ENCODE measurements at regions not wholly inside any gene's neighbourhood (a gene's known extent, or its start where the extent isn't known, plus 50 kb on each side); places are given as distances from the start of the nearest gene placed in this dataset.
"Not testable (repeated sequence)": the region's sequence is repeated elsewhere in the genome, so short reads cannot be mapped to it uniquely, and the experiment has no call there.

DNA sequence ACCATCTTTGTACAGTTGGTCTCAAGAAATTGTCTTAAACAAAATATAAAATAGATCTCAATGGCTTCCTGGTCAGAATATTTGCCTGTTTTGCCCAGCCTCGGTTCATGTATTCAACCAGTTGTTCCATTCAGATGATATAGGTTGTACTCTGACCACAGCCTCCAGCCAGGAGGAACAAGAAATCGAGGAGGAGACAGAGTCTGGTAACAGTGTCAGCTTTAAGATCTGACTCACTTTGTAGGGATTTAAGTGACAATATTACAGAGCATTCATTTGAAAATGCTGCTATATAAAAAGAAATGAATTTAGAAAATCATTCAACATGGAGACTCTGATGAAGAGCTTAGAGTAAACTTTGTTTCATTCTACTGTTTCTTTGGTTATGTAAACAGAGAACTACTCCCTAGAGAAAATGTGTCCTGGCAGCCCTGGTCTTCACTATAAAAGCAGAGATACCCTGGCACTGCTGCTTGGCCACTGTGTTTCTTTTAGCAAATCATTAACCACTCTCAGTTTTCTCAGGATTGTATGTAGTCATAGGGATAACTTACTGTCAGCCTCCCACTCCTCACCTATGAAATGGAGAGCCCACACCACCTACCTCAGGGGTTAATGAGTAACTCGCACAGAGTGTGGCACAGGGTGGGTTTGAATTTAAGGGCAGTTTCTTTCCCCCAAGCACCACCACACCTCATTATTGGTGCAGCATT, 53.5 kb downstream of the PAGE2 start:
- DNase-seq: no peak

DNA sequence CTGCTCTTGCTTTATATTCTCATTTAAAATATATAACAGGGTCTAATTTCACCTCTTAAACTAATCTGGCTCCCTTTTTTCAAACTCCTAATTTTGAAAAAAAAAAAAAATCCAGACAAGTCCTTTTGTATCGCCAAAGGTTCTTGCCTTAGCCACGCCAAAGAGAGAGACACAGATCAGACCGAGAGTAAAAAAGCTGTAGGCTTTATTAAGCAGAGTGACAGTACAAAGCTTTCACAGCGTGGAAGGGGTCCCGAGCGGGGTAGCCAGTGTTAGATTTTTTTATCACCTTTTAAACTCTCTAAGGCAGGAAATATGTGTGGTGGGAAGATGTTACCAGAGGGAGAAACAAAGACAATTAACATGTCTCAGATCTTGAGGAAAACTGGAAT, 54.1 kb downstream of the PAGE2 start:
- DNase-seq: no peak

DNA sequence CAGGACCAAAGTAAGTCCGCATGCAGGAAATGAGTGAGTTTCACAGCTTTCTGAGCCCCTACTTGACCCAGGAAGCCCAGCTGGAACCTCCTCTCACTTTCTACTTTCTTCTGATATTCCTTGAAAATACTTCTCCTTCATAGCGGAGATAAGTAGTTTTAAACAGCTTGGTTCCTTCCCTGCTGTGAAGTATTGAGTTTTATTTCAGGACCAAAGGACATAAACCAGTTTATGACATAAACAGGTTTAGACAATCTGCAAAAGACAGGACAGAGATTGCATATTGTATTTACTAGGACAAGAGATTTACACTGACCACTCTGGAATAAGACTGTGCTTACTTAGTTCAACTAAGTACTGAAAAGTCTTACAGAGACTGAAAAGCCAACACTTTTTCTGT, 54.8 kb downstream of the PAGE2 start:
- no peak for DNase-seq

DNA sequence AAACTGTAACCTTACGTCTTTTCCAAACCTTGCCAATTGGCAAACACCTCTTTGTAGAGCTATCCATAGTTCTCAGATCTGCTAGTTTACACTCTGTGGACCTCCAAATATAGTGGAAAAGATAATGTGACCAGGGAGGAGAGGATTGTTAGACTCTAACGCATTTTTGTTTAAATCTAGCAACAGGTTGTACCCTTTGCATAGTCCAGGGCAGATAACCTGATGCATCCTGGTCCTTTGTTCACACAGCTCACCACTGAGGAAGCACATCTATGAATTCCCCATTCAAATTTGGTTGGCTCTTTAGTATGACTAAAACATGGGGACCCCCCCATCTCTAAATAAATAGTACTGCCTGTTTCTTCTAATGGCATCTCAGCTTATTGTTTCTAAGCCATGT, 55.9 kb downstream of the PAGE2 start:
- no peak for DNase-seq

DNA sequence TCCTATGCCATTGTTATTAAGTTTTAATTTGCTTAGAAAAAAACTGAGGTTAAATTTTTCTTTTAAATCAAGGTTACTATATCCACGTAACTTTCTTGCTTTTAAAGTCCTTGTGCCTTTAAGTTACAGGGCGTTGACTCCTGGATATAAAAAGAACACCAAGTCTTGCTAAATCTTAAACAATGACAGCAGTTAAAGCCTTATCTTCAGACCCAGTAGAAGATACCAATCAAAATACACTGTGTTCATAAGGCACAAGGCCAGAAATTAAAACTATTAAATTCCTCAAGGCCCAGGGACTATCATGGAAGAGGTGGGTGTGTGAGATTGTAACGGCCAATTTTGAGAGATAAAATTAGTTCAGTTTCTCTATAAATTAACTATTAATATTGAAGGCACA, 60.4 kb downstream of the PAGE2 start:
- no peak for DNase-seq

DNA sequence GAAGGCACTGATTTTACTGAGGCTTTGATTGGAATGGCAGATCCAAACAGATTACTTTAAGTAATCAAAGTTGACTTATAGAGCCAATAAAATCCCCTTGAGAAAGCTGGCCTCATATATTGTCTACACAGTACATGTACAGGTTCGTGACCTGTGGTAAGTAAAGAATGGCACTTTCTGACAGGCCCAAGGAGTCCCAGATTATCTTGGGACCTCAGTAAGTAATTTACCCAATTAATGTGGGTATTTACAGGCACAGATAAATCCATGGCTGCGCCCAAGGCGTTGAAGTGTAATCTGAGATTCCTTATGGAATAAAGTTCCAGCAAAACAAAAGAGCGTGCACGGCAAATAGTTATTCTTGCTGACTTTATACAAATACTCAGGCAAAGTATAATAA, 62.4 kb downstream of the PAGE2 start:
- no peak for DNase-seq

DNA sequence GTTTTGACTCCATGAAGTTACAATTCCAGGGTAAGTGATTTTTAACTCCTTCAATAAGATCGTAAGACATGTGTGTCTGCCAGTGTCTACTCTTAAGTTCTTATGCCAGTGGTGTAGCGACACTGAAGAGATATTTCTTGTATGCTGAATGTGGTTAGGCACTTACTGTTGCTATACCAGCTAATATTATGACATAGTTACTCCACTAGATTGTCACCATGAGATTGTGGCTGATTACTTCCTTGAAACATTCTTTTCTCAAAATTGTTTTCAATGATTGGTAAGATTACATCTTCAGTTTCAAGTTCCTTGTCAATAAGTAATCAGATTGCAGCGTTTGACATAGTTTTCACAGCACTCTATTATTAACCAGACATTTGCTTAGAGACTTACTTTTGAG, 60.6 kb upstream of the PAGE5 start:
- no peak for DNase-seq

DNA sequence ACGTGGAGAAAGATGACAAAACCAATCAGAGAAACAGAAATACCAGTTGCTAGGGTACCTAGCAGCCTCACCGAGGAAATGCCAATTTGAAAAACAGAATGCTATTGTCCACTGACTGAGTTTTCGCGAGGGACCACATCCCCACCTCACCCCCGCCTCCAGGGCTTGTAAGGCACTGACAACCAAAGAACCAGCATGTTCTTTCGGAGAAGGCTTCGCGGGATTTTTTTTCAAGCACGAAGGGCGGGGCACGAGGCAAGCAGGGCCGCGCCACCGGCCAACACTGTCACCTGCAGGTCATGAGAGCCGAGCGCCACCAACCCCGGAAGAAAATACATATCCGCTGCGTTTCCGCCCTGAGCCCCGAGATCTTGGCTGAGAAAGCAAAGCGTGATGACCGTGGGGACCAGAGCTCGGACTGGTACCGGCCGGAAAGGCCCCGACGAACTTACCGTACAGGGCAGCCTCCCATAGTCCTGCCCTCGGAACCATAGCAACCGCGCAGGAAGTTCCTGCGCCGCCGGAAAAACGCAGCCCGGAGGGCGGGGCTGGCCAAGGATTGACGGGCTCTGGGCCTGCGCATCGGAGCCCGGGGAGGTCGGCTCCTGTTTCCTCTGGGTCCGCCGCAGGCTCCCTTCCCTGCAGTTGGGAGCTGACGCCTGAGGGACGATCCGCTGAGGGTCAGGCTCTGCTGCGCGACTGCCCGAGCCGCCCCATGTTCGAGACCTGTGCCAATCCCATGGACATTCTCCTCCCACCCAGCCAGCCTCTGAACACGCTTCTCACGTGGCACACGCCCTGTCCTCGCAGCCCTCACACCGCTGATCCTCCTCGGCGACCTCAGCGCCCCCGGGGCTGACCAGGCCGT, 59.2 kb upstream of the PAGE5 start:
- peak; percentile 84 for DNase-seq

DNA sequence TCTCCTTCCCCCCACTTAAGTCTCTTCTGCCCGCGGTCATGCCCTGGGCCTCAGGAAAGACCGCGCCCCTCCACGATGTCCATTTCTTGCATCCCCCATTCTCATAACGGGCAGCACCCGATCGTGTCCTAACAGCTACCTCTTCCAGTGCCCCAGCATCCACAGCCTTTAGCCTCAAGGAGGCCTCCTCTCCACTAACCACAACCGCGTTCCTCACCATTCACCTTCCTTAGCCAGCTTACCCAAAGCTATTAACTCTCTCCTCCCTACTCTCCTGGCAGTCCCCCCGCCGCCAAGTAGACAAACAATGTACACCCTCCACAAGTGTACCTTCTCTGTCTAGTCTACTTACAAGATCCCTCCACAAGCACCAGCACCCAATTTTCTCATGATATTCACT, 58.6 kb upstream of the PAGE5 start:
- DNase-seq: no peak

DNA sequence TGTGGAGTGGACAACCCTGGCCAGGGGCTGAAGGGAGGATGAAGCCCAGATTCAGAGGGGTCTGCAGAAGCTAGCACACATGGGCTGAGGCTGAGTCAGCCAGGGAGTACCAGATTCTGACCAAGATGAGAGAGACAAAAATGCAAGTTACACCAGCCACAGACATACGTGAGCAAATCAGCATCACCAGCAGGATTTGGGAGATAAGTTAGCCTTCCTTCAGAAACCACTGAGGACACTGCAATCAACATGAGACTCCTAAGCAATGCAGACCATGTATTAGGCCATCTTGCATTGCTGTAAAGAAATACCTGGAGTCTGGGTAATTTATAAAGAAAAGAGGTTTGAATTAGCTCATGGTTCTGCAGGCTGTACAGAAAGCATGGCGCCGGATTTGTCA, 57.0 kb upstream of the PAGE5 start:
- no peak for DNase-seq

DNA sequence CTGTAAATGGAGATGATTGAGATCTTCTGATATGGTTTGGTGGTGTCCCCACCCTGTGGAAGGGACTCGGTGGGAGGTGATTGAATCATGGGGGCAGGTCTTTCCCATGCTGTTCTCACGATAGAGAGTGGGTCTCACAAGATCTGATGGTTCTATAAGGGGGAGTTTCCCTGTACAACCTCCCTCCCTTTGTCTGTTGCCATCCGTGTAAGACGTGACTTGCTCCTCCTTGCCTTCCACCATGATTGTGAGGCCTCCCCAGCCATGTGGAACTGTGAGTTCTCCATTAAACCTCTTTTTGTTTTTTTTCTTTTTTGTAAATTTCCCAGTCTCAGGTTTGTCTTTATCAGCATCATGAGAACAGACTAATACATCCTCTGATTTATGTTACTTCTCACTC, 55.1 kb upstream of the PAGE5 start:
- not testable (repeated sequence) for DNase-seq

DNA sequence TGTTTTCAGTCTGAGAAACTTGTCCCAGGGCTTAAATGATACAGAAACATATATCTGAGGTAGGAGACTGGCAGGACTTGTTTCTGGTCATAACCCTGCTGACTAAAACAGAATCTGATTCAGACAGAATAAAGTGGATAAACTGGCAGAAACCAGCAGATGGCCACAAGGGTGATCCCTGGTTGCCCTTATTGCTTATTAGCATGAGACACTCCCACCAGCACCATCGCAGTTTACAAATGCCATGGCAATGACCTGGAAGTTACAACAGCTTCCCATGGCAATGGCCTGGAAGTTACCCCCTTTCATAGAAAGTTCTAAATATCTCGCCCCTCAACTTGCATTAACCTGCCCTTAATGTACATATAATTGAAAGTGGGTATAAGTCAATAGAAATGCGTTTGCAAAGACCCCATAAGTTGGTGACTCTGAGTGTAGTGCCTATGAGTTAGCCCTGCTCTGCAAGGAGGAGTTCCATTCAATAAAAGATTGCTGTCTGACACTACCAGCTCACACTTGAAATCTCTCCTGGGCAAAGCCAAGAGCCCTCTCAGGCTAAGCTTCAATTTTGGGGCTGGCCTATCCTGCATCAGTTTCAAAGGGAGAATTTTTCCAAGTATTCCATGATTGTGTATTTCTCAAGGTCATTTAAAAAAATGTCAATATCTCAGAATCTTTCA, 52.9 kb upstream of the PAGE5 start:
- DNase-seq: no peak

DNA sequence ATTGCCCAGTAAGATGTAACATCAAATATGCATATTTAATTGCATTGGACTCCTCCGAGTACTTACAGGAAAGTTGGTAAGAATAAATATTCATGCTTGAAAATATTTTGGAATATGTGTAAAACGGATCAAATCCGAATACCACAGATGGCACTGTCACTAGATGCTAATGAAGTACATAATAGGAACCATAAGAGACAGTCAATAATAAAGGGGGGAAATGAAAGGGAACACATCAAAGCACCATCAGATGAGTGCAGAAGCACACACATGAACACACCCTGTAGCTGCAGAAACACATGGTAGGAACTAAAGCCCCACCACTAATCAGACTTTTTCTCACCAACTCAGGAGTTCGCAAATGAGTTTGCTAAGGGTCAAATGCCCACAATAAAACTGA, 52.2 kb upstream of the PAGE5 start:
- no peak for DNase-seq

DNA sequence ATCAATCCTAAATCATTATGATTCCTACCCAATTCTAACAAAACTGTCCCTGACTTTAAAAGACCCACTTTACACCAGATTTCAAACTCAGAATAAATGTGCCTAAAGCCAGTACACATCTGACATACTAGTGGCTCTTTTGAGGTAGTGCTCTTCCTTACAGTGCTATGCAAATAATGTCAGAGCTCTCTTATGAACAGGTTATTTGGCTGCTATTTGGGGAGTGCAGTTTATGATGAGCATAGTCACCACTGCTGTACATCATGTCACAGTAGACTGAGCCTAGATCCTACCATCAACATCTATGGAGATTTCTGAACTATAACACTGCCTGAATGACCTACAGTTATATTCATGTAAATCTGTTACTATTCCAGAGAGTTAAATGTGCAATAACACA, 50.4 kb upstream of the PAGE5 start:
- no peak for DNase-seq
